Lower leg skin (tissue), 4 donors: ENCODE measurements at regions not wholly inside any gene's neighbourhood (a gene's known extent, or its start where the extent isn't known, plus 50 kb on each side); places are given as distances from the start of the nearest gene placed in this dataset.
"Not testable (repeated sequence)": the region's sequence is repeated elsewhere in the genome, so short reads cannot be mapped to it uniquely, and the experiment has no call there.

Source experiments
- DNase-seq, 2 donors: peaks; one replicate each; pipeline ENCODE4 v3.0.0-alpha.2; 2019; ENCODE audit warnings: low spot score in 2 of 2
- H3K4me3 ChIP-seq: fragments of 200-600 bp; sonication (generic); 2 replicates; pipeline ENCODE4 v1.5.1; 2017; ENCODE audit warnings: mild to moderate bottlenecking, low read depth; ENCODE audit not compliant: poor library complexity, severe bottlenecking
- CTCF ChIP-seq, 3 donors: fragments of 450-650 bp; IDR thresholded peaks; one replicate each; pipeline ENCODE4 v1.5.1; 2016; ENCODE audit warnings: antibody characterized with exemption in 3 of 3, mild to moderate bottlenecking in 3 of 3, moderate library complexity in 2 of 3
- POLR2A ChIP-seq, 2 donors: fragments of 450-650 bp; IDR thresholded peaks; one replicate each; pipeline ENCODE4 v1.6.1; 2016 to 2017; ENCODE audit warnings: antibody characterized with exemption in 2 of 2, mild to moderate bottlenecking in 1 of 2, moderate library complexity in 1 of 2
- WGBS, 2 donors: methylation state at CpG; one replicate each; pipeline ENCODE4 v1.1.5; 2018; 5-methylcytosine and 5-hydroxymethylcytosine counted together
- intact Hi-C: fragments of 100-400 bp; cut with DNase I; formaldehyde crosslinking; loops from one replicate; pipeline ENCODE4 v1.15.0; 2023; ENCODE audit warnings: low total_unique reads

GRCh38 chr10:61586829-61587228, 75.9 kb upstream of the CABCOCO1 start:
- WGBS, 2 donors = 94 to 100% methylated on average over 1 of the region's 1 CpG
- H3K4me3 ChIP-seq = no peak overlapping the region
- TF ChIP-seq CTCF (IDR thresholded peaks at IDR 0.05) (no peak), POLR2A (IDR thresholded peaks at IDR 0.05) (no peak)
- no peak for DNase-seq
- intact Hi-C loops = no loop called here

- no peak overlapping the region for H3K4me3 ChIP-seq
- intact Hi-C loops = no loop called here
- WGBS, 2 donors = 90 to 95% methylated on average over 4 of the region's 4 CpGs
- DNase-seq = no peak
- TF ChIP-seq CTCF (IDR thresholded peaks at IDR 0.05) (no peak), POLR2A (IDR thresholded peaks at IDR 0.05) (no peak)
Observed at GRCh38 chr10:61580608-61581007, 82.1 kb upstream of the CABCOCO1 start.

GRCh38 chr10:61570204-61570603, 92.5 kb upstream of the CABCOCO1 start:
- DNase-seq, H3K4me3 ChIP-seq, intact Hi-C loops: not testable (repeated sequence)
- WGBS, 2 donors = 75 to 79% methylated on average over 4 of the region's 4 CpGs

- H3K4me3 ChIP-seq = no peak overlapping the region
- intact Hi-C loops = no loop called here
- 100% methylated on average over 2 of the region's 2 CpGs for WGBS, 2 donors
- DNase-seq = no peak
- TF ChIP-seq POLR2A (IDR thresholded peaks at IDR 0.05) = no peak
- TF ChIP-seq CTCF (IDR thresholded peaks at IDR 0.05) = no peak
Observed at GRCh38 chr10:61567729-61568128, 95.0 kb upstream of the CABCOCO1 start.

GRCh38 chr10:61565819-61566560, 96.7 kb upstream of the CABCOCO1 start:
- no peak overlapping the region for H3K4me3 ChIP-seq
- DNase-seq = no peak
- WGBS, 2 donors = 49 to 51% methylated on average over 4 of the region's 4 CpGs
- TF ChIP-seq POLR2A (IDR thresholded peaks at IDR 0.05) (no peak), CTCF (IDR thresholded peaks at IDR 0.05) (no peak)
- intact Hi-C loops = no loop called here

- WGBS, 2 donors = 89 to 100% methylated on average over 1 of the region's 1 CpG
Observed at GRCh38 chr10:61564444-61564843, 98.3 kb upstream of the CABCOCO1 start.

More at GRCh38 chr10:61564444-61564843, 98.3 kb upstream of the CABCOCO1 start:
- TF ChIP-seq CTCF (IDR thresholded peaks at IDR 0.05) (no peak), POLR2A (IDR thresholded peaks at IDR 0.05) (no peak)
- no peak for DNase-seq
- intact Hi-C loops = no loop called here
- no peak overlapping the region for H3K4me3 ChIP-seq
